GM10266 (cell line): ENCODE measurements at regions not wholly inside any gene's neighbourhood (a gene's known extent, or its start where the extent isn't known, plus 50 kb on each side); places are given as distances from the start of the nearest gene placed in this dataset.

Experiments
- DNase-seq: peaks from one replicate; pipeline ENCODE4 v3.0.0; 2012; ENCODE audit errors: extremely low spot score
- CTCF ChIP-seq: IDR thresholded peaks from 2 replicates; pipeline ENCODE4 v1.5.1; 2012; ENCODE audit warnings: mild to moderate bottlenecking, low read depth; ENCODE audit not compliant: control insufficient read depth, insufficient read depth; ENCODE audit errors: missing control alignments

GRCh38 chr4:28436191-28437080, 1575.8 kb downstream of the STIM2 start:
- no peak for DNase-seq
- no peak for TF ChIP-seq CTCF

GRCh38 chr4:28443371-28443770, 1582.7 kb downstream of the STIM2 start:
- no peak for DNase-seq
- no peak for TF ChIP-seq CTCF

- DNase-seq = no peak
- no peak for TF ChIP-seq CTCF
These were observed 1583.3 kb downstream of the STIM2 start for GRCh38 chr4:28443801-28444412.

- no peak for TF ChIP-seq CTCF
- no peak for DNase-seq
These were observed 1584.3 kb downstream of the STIM2 start for GRCh38 chr4:28444886-28445496.

- no peak for TF ChIP-seq CTCF
- no peak for DNase-seq
These were observed 1588.4 kb downstream of the STIM2 start for GRCh38 chr4:28449085-28449484.

- TF ChIP-seq CTCF = no peak
These were observed 1590.7 kb downstream of the STIM2 start for GRCh38 chr4:28451346-28451745.

More at GRCh38 chr4:28451346-28451745, 1590.7 kb downstream of the STIM2 start:
- no peak for DNase-seq
